ENCODE measurements at regions not wholly inside any gene's neighbourhood (a gene's known extent, or its start where the extent isn't known, plus 50 kb on each side); places are given as distances from the start of the nearest gene placed in this dataset.
"Not testable (repeated sequence)": the region's sequence is repeated elsewhere in the genome, so short reads cannot be mapped to it uniquely, and the experiment has no call there.

DNA sequence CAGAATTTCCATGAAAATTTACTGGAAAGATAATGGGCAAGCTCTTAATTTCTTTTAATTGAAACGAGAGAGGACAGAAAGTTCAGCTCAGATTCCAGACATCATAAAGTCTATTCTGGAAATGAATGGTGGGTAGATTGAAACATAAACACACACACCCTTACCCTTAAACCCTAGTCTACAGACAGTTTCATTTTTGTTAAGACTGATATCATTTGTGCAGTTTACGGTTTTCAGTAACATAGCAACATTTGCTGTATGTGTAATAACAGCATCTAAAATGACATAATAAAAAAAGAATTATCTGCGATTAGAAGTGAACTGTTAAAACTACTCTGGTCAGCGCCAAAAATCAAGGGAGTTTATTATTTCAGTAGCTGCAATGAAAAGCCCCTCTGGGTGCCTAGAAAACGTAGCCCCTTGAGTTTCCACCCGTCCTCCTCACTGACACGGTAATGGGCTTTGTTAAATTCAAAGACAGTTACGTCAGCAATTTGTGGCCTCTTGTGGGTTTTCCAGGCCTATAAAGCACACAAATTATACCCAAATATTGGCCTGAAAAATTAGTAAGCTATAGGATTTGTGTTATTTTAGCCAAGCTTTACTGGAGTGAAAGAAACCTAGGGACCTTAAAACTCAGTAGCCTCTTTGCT, 520.6 kb upstream of the SOX9 start:
- 61 to 70% (median 63%) methylated on average over 8 of the region's 8 CpGs for WGBS, 3 donors
- TF ChIP-seq POLR2A (IDR thresholded peaks at IDR 0.05) (no peak), EP300 (IDR thresholded peaks at IDR 0.05) (no peak)
- TF ChIP-seq, protein P1, sequence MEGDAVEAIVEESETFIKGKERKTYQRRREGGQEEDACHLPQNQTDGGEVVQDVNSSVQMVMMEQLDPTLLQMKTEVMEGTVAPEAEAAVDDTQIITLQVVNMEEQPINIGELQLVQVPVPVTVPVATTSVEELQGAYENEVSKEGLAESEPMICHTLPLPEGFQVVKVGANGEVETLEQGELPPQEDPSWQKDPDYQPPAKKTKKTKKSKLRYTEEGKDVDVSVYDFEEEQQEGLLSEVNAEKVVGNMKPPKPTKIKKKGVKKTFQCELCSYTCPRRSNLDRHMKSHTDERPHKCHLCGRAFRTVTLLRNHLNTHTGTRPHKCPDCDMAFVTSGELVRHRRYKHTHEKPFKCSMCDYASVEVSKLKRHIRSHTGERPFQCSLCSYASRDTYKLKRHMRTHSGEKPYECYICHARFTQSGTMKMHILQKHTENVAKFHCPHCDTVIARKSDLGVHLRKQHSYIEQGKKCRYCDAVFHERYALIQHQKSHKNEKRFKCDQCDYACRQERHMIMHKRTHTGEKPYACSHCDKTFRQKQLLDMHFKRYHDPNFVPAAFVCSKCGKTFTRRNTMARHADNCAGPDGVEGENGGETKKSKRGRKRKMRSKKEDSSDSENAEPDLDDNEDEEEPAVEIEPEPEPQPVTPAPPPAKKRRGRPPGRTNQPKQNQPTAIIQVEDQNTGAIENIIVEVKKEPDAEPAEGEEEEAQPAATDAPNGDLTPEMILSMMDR (IDR thresholded peaks at IDR 0.05), result no peak
- H3K4me1 ChIP-seq (ENCODE audit: insufficient read depth), result no peaks in the 10 kb centered on the region
- no peaks in the 10 kb centered on the region for H3K9me3 ChIP-seq
- no peaks in the 10 kb centered on the region for H3K36me3 ChIP-seq
- H3K4me3 ChIP-seq, result no peak overlapping the region
- intact Hi-C loops (cut with DNase I), result no loop called here
- no peak for DNase-seq
- no peaks in the 10 kb centered on the region for H3K27me3 ChIP-seq
- H3K27ac ChIP-seq, result no peak overlapping the region

DNA sequence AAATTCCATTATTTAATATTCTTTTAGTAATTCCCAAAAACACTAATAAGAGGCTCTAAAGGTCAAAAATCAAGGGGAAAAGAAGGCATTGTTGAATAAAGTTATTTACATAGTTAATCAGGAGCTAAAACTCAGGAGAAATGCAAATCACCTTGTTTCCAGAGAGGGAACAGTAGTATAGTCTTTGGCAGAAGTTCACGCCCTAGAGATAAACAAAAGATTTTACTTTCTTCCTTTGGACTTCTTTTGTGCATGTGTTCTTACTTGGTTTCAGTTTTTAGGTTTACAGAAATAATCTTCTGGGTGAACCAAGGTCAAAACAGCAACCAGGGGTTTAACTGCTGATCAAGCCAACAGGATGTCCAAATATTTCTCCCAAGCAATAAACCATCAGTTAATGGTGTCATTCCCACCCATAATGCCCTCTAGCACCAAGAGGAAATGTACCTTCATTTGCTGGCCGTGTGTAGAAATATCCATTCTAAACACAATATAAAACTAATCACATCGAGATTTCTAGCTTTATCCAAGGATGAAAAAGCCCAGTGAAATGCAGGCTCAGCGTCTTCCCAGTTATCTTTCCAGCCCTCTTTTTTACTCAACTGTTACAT, 518.8 kb upstream of the SOX9 start:
- H3K27ac ChIP-seq, result no peak overlapping the region
- no peak for TF ChIP-seq EP300 (IDR thresholded peaks at IDR 0.05)
- TF ChIP-seq, protein P1 (IDR thresholded peaks at IDR 0.05), result no peak
- TF ChIP-seq POLR2A (IDR thresholded peaks at IDR 0.05), result no peak
- H3K4me3 ChIP-seq, result no peak overlapping the region
- no peaks in the 10 kb centered on the region for H3K27me3 ChIP-seq
- WGBS, 3 donors, result 37 to 65% (median 46%) methylated on average over 4 of the region's 4 CpGs
- H3K9me3 ChIP-seq, result no peaks in the 10 kb centered on the region
- intact Hi-C loops (cut with DNase I), result no loop called here
- no peaks in the 10 kb centered on the region for H3K36me3 ChIP-seq
- no peak for DNase-seq
- no peaks in the 10 kb centered on the region for H3K4me1 ChIP-seq (ENCODE audit: insufficient read depth)

DNA sequence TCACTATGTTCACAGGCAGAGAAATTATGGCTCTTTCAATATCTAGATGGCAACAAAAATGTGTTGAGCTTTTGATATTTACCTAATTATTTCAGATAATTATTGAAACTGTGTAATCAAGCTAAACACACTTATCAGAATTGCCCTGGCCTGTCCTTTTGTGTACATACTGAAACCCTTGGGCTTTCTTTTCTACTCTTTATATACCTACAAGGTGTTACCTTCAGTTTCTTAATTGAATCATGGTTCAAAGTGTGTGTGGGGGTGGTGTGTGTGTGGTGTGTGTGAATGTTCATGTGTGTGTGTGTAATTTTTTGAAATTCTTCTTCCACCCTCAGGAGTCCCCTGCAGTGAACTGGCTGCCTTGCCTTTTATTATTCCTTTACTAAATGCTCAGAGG, 506.8 kb upstream of the SOX9 start:
- Histone ChIP-seq H3K4me1 (ENCODE audit: insufficient read depth) (no peaks in the 10 kb centered on the region), H3K9me3 (no peaks in the 10 kb centered on the region), H3K27ac (no peak overlapping the region), H3K36me3 (no peaks in the 10 kb centered on the region), H3K27me3 (no peaks in the 10 kb centered on the region), H3K4me3 (no peak overlapping the region)
- TF ChIP-seq POLR2A (IDR thresholded peaks at IDR 0.05), result no peak
- no peak for TF ChIP-seq EP300 (IDR thresholded peaks at IDR 0.05)
- TF ChIP-seq, protein P1 (IDR thresholded peaks at IDR 0.05), result no peak
- DNase-seq, result no peak
- intact Hi-C loops (cut with DNase I), result no loop called here

DNA sequence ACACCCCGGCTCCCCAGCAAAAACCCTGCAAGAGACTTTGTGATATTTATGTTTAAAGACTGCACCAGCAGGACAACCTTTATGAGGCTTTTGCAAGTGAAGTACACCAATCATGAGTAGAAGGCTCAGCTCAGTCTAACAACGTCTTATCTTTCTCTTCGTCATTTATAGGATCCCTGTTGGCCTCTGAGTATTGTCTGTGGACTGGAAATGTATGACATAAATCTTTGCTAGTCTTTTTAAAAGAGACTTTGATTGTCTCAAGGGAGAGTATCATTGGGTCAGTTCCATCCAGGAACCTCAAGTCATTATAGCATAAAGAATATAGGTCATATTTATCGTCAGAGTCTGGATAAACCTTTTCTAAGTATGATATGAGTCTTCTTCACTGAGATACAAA, 505.0 kb upstream of the SOX9 start:
- intact Hi-C loops (cut with DNase I), result no loop called here
- WGBS, 3 donors, result 49 to 50% (median 50%) methylated on average over 4 of the region's 4 CpGs
- TF ChIP-seq, protein P1 (IDR thresholded peaks at IDR 0.05), result no peak
- TF ChIP-seq EP300 (IDR thresholded peaks at IDR 0.05) (no peak), POLR2A (IDR thresholded peaks at IDR 0.05) (no peak)
- Histone ChIP-seq H3K4me3 (no peak overlapping the region), H3K27ac (no peak overlapping the region), H3K4me1 (ENCODE audit: insufficient read depth) (no peaks in the 10 kb centered on the region), H3K36me3 (no peaks in the 10 kb centered on the region), H3K9me3 (no peaks in the 10 kb centered on the region), H3K27me3 (no peaks in the 10 kb centered on the region)
- DNase-seq, result no peak

DNA sequence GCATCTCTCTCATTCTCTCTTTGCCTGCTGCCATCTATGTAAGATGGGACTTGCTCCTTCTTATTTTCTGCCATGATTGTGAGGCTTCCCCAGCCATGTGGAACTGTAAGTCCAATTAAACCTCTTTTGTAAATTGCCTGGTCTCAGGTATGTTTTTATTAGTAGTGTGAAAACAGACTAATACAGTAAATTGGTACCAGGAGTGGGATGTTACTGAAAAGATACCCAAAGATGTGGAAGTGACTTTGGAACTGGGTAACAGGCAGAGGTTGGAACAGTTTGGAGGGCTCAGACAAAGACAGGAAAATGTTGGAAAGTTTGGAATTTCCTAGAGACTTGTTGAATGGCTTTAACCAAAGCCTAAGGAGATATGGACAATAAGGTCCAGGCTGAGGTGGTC, 503.1 kb upstream of the SOX9 start:
- DNase-seq; intact Hi-C loops (cut with DNase I); H3K4me1 ChIP-seq (ENCODE audit: insufficient read depth); H3K4me3 ChIP-seq; H3K27me3 ChIP-seq; H3K9me3 ChIP-seq; H3K36me3 ChIP-seq; H3K27ac ChIP-seq: not testable (repeated sequence)

All from ovary (tissue), 7 donors.